ENCODE measurements at regions not wholly inside any gene's neighbourhood (a gene's known extent, or its start where the extent isn't known, plus 50 kb on each side); places are given as distances from the start of the nearest gene placed in this dataset.
A peak's percentile ranks its signal among the peaks of the same experiment; 100 is the strongest.

DNA sequence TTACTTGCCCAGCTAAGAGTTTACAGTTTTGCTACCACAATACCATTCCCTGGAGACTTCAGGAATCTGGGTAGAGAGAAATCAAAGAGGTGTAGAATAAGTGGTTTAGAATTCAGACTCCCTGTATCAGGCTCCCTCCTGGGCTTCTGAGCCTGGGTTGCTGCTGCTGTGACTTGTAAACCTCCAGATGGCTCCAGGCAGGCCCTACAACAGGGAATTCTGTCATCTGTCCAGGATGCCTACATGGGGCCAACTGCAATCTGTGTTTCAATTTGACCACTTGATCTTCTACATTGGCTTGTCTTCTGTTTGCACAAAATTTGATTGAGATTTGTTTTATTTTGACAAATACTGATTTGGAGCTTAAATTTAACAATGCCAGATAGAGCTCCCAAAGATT, 183.9 kb downstream of the RAD51AP2 start:
- no peak overlapping the region for H3K4me3 ChIP-seq (ENCODE audit: low read depth in 1 of 2, low read length in 2 of 2)

DNA sequence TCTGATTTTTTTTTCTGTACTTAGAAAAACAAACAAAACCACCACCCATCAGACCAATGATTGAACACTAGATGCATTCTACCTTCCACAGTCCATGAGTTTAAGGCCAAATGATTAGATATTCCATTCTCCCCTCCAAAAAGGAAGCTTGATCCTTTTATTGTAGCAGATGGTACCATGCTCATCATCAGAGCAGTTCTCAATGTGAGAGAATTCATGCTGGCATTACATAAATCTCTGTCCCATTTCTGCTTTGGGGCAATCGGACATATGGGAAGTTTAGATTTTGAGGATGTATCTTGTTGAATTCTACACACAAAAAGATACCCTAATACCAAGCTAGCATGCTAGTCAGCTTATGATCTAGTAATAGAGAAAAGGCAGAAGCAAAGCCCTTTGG, 186.6 kb downstream of the RAD51AP2 start:
- 92 to 97% methylated on average over 1 of the region's 1 CpG for WGBS, 2 donors
- H3K27ac ChIP-seq (ENCODE audit: low read depth in 2 of 2, low read length in 1 of 2), result no peak overlapping the region
- no peaks in the 10 kb centered on the region for H3K36me3 ChIP-seq (ENCODE audit: control insufficient read depth in 2 of 2, insufficient read depth in 2 of 2, low read length in 1 of 2)
- peaks cover 0 to 2% of the 10 kb centered on the region in 2 donors for H3K4me1 ChIP-seq (ENCODE audit: control insufficient read depth in 2 of 2, insufficient read depth in 2 of 2, low read length in 1 of 2)
- H3K9me3 ChIP-seq (ENCODE audit: control insufficient read depth in 2 of 2, insufficient read depth in 1 of 2, low read depth in 1 of 2, low read length in 1 of 2), result no peaks in the 10 kb centered on the region
- no peaks in the 10 kb centered on the region for H3K27me3 ChIP-seq (ENCODE audit: control insufficient read depth in 1 of 2, insufficient read depth in 2 of 2, low read length in 2 of 2)
- H3K4me3 ChIP-seq (ENCODE audit: low read depth in 1 of 2, low read length in 2 of 2), result no peak overlapping the region

More for the DNA sequence above, 183.9 kb downstream of the RAD51AP2 start:
- no peaks in the 10 kb centered on the region for H3K4me1 ChIP-seq (ENCODE audit: control insufficient read depth in 2 of 2, insufficient read depth in 2 of 2, low read length in 1 of 2)
- H3K27ac ChIP-seq (ENCODE audit: low read depth in 2 of 2, low read length in 1 of 2), result no peak overlapping the region
- H3K27me3 ChIP-seq (ENCODE audit: control insufficient read depth in 1 of 2, insufficient read depth in 2 of 2, low read length in 2 of 2), result no peaks in the 10 kb centered on the region
- H3K36me3 ChIP-seq (ENCODE audit: control insufficient read depth in 2 of 2, insufficient read depth in 2 of 2, low read length in 1 of 2), result no peaks in the 10 kb centered on the region
- H3K9me3 ChIP-seq (ENCODE audit: control insufficient read depth in 2 of 2, insufficient read depth in 1 of 2, low read depth in 1 of 2, low read length in 1 of 2), result no peaks in the 10 kb centered on the region

DNA sequence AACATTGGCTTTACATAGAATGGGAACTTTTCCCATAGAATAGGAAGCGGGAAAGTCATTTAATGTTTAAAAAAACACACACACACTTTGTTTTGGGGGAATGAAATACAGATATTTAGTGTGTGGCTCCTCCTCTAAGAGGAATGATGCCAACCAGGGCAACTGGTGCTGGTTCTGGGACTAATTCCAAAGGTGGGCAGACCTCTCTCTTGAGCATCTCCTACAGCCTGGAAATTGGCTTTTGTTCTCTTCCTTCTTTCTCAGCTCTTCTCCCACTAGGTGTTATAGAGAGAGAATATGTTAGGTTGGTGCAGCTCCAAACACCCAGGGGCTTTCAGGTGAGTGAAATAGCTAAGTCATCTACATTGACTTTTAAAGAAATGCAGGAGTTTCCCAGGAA, 190.1 kb downstream of the RAD51AP2 start:
- Histone ChIP-seq H3K4me1 (ENCODE audit: control insufficient read depth in 2 of 2, insufficient read depth in 2 of 2, low read length in 1 of 2) (peaks cover 0 to 2% of the 10 kb centered on the region in 2 donors), H3K4me3 (ENCODE audit: low read depth in 1 of 2, low read length in 2 of 2) (no peak overlapping the region), H3K27me3 (ENCODE audit: control insufficient read depth in 1 of 2, insufficient read depth in 2 of 2, low read length in 2 of 2) (no peaks in the 10 kb centered on the region), H3K9me3 (ENCODE audit: control insufficient read depth in 2 of 2, insufficient read depth in 1 of 2, low read depth in 1 of 2, low read length in 1 of 2) (no peaks in the 10 kb centered on the region), H3K27ac (ENCODE audit: low read depth in 2 of 2, low read length in 1 of 2) (no peak overlapping the region), H3K36me3 (ENCODE audit: control insufficient read depth in 2 of 2, insufficient read depth in 2 of 2, low read length in 1 of 2) (no peaks in the 10 kb centered on the region)
- 48 to 61% methylated on average over 1 of the region's 1 CpG for WGBS, 2 donors

DNA sequence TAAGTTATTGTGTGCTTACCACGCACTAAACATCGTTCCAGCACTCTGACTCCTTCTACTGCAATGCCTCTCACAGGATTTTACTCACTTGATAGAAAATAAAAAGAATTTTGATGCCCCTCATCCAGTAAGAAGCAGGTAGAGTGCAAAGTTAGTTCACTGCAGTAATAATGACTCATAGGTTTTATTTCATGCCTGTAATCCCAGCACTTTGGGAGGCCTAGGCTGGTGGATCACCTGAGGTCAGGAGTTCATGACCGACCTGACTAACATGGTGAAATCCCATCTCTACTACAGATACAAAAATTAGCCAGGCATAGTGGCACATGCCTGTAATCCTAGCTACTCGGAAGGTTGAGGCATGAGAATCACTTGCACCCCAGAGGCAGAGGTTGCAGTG, 190.6 kb downstream of the RAD51AP2 start:
- WGBS, 2 donors, result 47 to 62% methylated on average over 4 of the region's 4 CpGs
- Histone ChIP-seq H3K27ac (ENCODE audit: low read depth in 2 of 2, low read length in 1 of 2) (peak overlapping the region in 1 of 2 donors; percentile 5), H3K36me3 (ENCODE audit: control insufficient read depth in 2 of 2, insufficient read depth in 2 of 2, low read length in 1 of 2) (no peaks in the 10 kb centered on the region), H3K9me3 (ENCODE audit: control insufficient read depth in 2 of 2, insufficient read depth in 1 of 2, low read depth in 1 of 2, low read length in 1 of 2) (no peaks in the 10 kb centered on the region), H3K27me3 (ENCODE audit: control insufficient read depth in 1 of 2, insufficient read depth in 2 of 2, low read length in 2 of 2) (no peaks in the 10 kb centered on the region), H3K4me1 (ENCODE audit: control insufficient read depth in 2 of 2, insufficient read depth in 2 of 2, low read length in 1 of 2) (peaks cover 0 to 2% of the 10 kb centered on the region in 2 donors), H3K4me3 (ENCODE audit: low read depth in 1 of 2, low read length in 2 of 2) (no peak overlapping the region)

DNA sequence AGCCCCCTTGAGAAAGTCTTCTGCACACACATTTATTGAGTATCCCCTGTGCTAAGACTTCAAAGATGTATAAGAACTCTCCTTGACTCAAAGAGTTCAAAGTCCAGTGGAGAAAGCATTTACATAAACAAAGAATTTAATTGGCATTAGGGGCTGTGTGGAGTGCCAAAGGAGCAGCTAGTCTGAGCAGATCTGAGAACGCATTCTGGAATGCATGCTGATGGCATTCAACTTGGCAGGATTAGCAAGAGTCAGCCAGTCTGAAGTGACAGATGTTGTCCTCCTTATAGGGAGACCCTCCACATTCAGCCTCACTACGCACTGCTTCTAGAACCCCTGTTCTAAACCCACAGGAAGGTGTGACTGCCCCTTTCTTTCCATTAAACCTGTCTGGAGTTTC, 191.5 kb downstream of the RAD51AP2 start:
- H3K36me3 ChIP-seq (ENCODE audit: control insufficient read depth in 2 of 2, insufficient read depth in 2 of 2, low read length in 1 of 2), result no peaks in the 10 kb centered on the region
- H3K27me3 ChIP-seq (ENCODE audit: control insufficient read depth in 1 of 2, insufficient read depth in 2 of 2, low read length in 2 of 2), result no peaks in the 10 kb centered on the region
- H3K9me3 ChIP-seq (ENCODE audit: control insufficient read depth in 2 of 2, insufficient read depth in 1 of 2, low read depth in 1 of 2, low read length in 1 of 2), result no peaks in the 10 kb centered on the region
- H3K27ac ChIP-seq (ENCODE audit: low read depth in 2 of 2, low read length in 1 of 2), result no peak overlapping the region
- peaks cover 0 to 2% of the 10 kb centered on the region in 2 donors for H3K4me1 ChIP-seq (ENCODE audit: control insufficient read depth in 2 of 2, insufficient read depth in 2 of 2, low read length in 1 of 2)
- no peak overlapping the region for H3K4me3 ChIP-seq (ENCODE audit: low read depth in 1 of 2, low read length in 2 of 2)
- 47 to 48% methylated on average over 2 of the region's 2 CpGs for WGBS, 2 donors

DNA sequence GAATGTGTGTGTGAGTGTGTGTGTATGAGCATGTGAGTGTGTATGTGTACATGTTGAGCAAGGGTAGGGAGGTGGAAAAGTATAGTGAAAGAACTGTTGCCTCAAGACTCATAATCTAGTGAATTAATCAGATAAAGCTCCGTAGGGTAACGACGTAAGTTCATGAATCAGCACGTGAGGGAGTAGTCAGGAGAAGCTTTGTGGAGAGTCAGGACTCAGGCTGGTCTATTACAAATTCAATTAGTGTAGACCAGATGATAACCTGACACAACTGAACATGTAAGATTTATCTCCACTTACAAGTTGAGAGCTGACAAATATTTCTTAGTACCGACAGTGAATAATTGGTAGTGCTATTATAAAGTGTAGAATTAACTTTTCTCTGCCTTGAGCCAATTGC, 194.5 kb downstream of the RAD51AP2 start:
- H3K27me3 ChIP-seq (ENCODE audit: control insufficient read depth in 1 of 2, insufficient read depth in 2 of 2, low read length in 2 of 2), result no peaks in the 10 kb centered on the region
- no peak overlapping the region for H3K27ac ChIP-seq (ENCODE audit: low read depth in 2 of 2, low read length in 1 of 2)
- H3K4me1 ChIP-seq (ENCODE audit: control insufficient read depth in 2 of 2, insufficient read depth in 2 of 2, low read length in 1 of 2), result peaks cover 0 to 2% of the 10 kb centered on the region in 2 donors
- 62 to 73% methylated on average over 5 of the region's 5 CpGs for WGBS, 2 donors
- H3K4me3 ChIP-seq (ENCODE audit: low read depth in 1 of 2, low read length in 2 of 2), result no peak overlapping the region
- no peaks in the 10 kb centered on the region for H3K9me3 ChIP-seq (ENCODE audit: control insufficient read depth in 2 of 2, insufficient read depth in 1 of 2, low read depth in 1 of 2, low read length in 1 of 2)
- no peaks in the 10 kb centered on the region for H3K36me3 ChIP-seq (ENCODE audit: control insufficient read depth in 2 of 2, insufficient read depth in 2 of 2, low read length in 1 of 2)

DNA sequence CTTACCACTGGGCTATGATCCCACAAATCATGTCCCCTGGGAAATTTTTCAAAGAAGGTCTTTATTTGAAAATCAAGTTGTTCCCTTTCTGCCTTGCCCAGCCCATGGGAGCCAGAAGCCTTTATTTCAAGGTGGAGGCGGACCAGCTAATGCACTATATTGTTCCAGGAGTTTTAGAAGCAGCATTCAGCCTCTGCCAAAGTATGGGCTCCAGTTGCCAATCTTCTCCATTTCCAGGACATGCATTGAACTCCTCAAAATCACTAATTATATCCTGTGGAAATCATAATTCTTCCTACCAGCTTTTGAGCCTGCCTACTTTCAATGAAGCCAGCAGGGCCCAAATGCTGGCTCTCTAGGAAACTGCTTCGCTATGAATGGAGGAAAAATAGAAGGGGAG, 195.8 kb downstream of the RAD51AP2 start:
- Histone ChIP-seq H3K9me3 (ENCODE audit: control insufficient read depth in 2 of 2, insufficient read depth in 1 of 2, low read depth in 1 of 2, low read length in 1 of 2) (no peaks in the 10 kb centered on the region), H3K27ac (ENCODE audit: low read depth in 2 of 2, low read length in 1 of 2) (no peak overlapping the region), H3K4me3 (ENCODE audit: low read depth in 1 of 2, low read length in 2 of 2) (no peak overlapping the region), H3K36me3 (ENCODE audit: control insufficient read depth in 2 of 2, insufficient read depth in 2 of 2, low read length in 1 of 2) (no peaks in the 10 kb centered on the region), H3K4me1 (ENCODE audit: control insufficient read depth in 2 of 2, insufficient read depth in 2 of 2, low read length in 1 of 2) (peaks cover 0 to 2% of the 10 kb centered on the region in 2 donors), H3K27me3 (ENCODE audit: control insufficient read depth in 1 of 2, insufficient read depth in 2 of 2, low read length in 2 of 2) (no peaks in the 10 kb centered on the region)
- WGBS, 2 donors, result 72 to 80% methylated on average over 2 of the region's 2 CpGs

DNA sequence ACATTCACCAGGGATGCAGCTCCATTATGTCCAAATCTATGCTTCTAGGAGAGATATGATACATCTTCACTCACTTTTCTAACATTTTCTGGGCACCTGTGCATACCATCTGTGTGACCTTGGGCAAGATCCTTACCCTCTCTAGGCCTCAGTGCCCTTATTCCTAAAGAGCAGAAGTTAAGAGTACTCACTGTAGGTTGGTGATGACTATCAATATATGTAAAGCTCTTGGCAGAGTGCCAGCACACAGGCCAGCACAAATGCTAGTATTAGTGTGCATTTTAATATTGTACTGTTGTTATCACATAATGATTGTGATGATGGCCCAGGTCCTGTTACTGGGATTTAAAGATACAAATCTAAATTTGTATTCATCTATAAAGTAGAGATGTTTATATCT, 199.2 kb downstream of the RAD51AP2 start:
- no peaks in the 10 kb centered on the region for H3K4me1 ChIP-seq (ENCODE audit: control insufficient read depth in 2 of 2, insufficient read depth in 2 of 2, low read length in 1 of 2)
- no peaks in the 10 kb centered on the region for H3K36me3 ChIP-seq (ENCODE audit: control insufficient read depth in 2 of 2, insufficient read depth in 2 of 2, low read length in 1 of 2)
- H3K27me3 ChIP-seq (ENCODE audit: control insufficient read depth in 1 of 2, insufficient read depth in 2 of 2, low read length in 2 of 2), result no peaks in the 10 kb centered on the region
- no peak overlapping the region for H3K4me3 ChIP-seq (ENCODE audit: low read depth in 1 of 2, low read length in 2 of 2)
- no peak overlapping the region for H3K27ac ChIP-seq (ENCODE audit: low read depth in 2 of 2, low read length in 1 of 2)
- H3K9me3 ChIP-seq (ENCODE audit: control insufficient read depth in 2 of 2, insufficient read depth in 1 of 2, low read depth in 1 of 2, low read length in 1 of 2), result no peaks in the 10 kb centered on the region

DNA sequence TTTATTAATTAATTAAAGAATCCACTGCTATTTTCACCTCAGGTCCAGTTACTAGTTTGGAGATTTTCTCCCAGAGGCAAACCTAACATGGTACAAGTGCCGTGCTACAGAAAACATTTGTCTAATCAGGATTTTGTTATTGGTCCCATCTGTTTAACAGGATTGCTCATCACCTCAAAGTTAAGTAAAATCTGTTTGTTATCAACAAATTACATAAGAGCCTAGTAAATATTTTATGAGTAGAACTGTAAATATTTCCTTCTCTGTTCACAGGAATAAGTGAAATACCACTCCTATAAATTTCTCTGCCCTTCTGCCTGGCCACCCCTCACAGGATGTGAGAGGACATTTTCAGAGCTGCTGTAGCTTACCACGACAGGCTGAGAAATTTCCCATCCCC, 200.2 kb downstream of the RAD51AP2 start:
- no peaks in the 10 kb centered on the region for H3K4me1 ChIP-seq (ENCODE audit: control insufficient read depth in 2 of 2, insufficient read depth in 2 of 2, low read length in 1 of 2)
- H3K9me3 ChIP-seq (ENCODE audit: control insufficient read depth in 2 of 2, insufficient read depth in 1 of 2, low read depth in 1 of 2, low read length in 1 of 2), result no peaks in the 10 kb centered on the region
- H3K27me3 ChIP-seq (ENCODE audit: control insufficient read depth in 1 of 2, insufficient read depth in 2 of 2, low read length in 2 of 2), result no peaks in the 10 kb centered on the region
- WGBS, 2 donors, result 73 to 74% methylated on average over 2 of the region's 2 CpGs
- H3K27ac ChIP-seq (ENCODE audit: low read depth in 2 of 2, low read length in 1 of 2), result no peak overlapping the region
- H3K4me3 ChIP-seq (ENCODE audit: low read depth in 1 of 2, low read length in 2 of 2), result no peak overlapping the region
- H3K36me3 ChIP-seq (ENCODE audit: control insufficient read depth in 2 of 2, insufficient read depth in 2 of 2, low read length in 1 of 2), result no peaks in the 10 kb centered on the region

DNA sequence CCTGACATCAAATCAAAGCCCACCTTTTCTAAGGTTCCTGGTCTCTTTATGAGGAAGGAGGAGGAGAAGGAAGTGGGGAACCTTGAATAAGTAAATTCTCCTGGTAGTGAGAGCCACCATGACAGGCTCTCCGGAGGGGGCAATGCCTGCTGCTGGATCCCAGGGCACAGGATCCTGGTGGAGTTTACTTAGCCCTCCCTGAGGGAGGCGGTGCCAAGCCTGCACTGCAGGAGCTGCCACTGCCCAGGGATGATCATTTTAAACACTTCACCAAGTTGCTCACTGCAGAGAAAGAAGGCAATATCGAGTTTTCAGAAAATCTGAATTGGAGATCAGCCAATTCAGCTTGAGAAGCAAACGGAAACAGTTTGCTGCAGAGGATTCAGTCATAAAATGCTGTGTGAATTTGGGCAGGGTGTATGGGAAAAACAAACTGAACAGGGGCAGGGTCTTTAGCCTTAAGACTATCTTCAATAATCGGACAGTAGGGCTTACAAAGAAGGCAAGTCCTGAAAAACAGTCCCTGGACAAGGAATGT, 200.7 kb downstream of the RAD51AP2 start:
- H3K4me1 ChIP-seq (ENCODE audit: control insufficient read depth in 2 of 2, insufficient read depth in 2 of 2, low read length in 1 of 2), result no peaks in the 10 kb centered on the region
- 50 to 55% methylated on average over 5 of the region's 5 CpGs for WGBS, 2 donors
- H3K4me3 ChIP-seq (ENCODE audit: low read depth in 1 of 2, low read length in 2 of 2), result no peak overlapping the region
- no peaks in the 10 kb centered on the region for H3K9me3 ChIP-seq (ENCODE audit: control insufficient read depth in 2 of 2, insufficient read depth in 1 of 2, low read depth in 1 of 2, low read length in 1 of 2)
- no peaks in the 10 kb centered on the region for H3K36me3 ChIP-seq (ENCODE audit: control insufficient read depth in 2 of 2, insufficient read depth in 2 of 2, low read length in 1 of 2)
- H3K27me3 ChIP-seq (ENCODE audit: control insufficient read depth in 1 of 2, insufficient read depth in 2 of 2, low read length in 2 of 2), result no peaks in the 10 kb centered on the region
- no peak overlapping the region for H3K27ac ChIP-seq (ENCODE audit: low read depth in 2 of 2, low read length in 1 of 2)

All from esophagus (tissue), 2 donors.